GM13977 (cell line): ENCODE measurements at regions not wholly inside any gene's neighbourhood (a gene's known extent, or its start where the extent isn't known, plus 50 kb on each side); places are given as distances from the start of the nearest gene placed in this dataset.
"Not testable (repeated sequence)": the region's sequence is repeated elsewhere in the genome, so short reads cannot be mapped to it uniquely, and the experiment has no call there.

Experiments
- DNase-seq: peaks from one replicate; pipeline ENCODE4 v3.0.0; 2012; ENCODE audit warnings: low spot score
- CTCF ChIP-seq: IDR thresholded peaks from 2 replicates; pipeline ENCODE4 v1.5.1; 2012; ENCODE audit warnings: mild to moderate bottlenecking, control low read depth; ENCODE audit not compliant: insufficient read depth; ENCODE audit errors: extremely low read depth, missing control alignments
- in situ Hi-C: fragments of 300-500 bp; cut with MboI; formaldehyde crosslinking; loops from one replicate; pipeline ENCODE4 v1.12.0; 2022; ENCODE audit warnings: low sequenced_read_pairs, low pct_unique_long_range_greater_than_20kb, mixed read lengths, inconsistent platforms; ENCODE audit not compliant: unreplicated experiment

GRCh38 chr3:130151555-130151954 is 69.9 kb downstream of the ALG1L2 start:
- DNase-seq, in situ Hi-C loops: not testable (repeated sequence)

DNA sequence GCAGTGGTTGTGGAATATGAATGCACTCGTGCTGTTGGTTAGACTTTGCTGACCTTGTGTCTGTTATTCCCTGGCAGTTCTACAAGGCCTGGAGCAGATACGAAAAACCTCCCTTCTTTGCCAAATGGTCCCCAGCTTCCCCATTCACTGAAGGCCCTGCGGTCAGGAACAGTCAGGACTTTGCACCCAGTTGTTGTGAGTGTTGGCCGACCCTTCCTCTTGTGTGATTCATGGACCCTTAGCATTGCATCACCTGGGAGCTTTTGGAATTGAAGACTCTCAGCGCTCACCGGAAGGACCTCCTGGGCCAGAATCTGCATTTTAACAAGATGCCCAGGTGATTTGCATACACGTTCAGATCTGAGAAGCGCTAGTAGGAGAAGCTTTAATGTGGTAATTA is 71.6 kb downstream of the ALG1L2 start:
- in situ Hi-C loops, DNase-seq: not testable (repeated sequence)

- TF ChIP-seq CTCF = peak; percentile 38
- DNase-seq, in situ Hi-C loops: not testable (repeated sequence)
Measured at GRCh38 chr3:130155464-130155863, 73.8 kb downstream of the ALG1L2 start.

DNA sequence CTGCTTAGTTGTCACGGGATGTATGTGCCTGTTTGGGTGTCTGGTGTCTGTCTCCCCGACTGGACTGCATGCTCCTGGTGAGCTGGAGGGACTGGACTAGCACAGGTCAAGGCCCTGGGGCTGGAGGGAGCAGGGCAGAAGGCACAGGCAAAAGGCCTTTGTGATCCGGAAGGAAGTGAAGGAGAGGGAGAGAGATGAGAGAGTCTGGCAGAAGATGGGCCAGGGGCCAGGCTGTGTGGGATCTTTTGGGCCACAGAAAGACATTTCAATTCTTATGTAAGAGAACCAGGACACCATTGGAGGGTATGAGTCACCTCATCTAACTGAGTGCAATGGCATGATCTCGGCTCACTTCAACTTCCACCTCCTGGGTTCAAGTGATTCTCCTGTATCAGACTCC is 85.2 kb downstream of the ALG1L2 start:
- DNase-seq, in situ Hi-C loops: not testable (repeated sequence)

DNA sequence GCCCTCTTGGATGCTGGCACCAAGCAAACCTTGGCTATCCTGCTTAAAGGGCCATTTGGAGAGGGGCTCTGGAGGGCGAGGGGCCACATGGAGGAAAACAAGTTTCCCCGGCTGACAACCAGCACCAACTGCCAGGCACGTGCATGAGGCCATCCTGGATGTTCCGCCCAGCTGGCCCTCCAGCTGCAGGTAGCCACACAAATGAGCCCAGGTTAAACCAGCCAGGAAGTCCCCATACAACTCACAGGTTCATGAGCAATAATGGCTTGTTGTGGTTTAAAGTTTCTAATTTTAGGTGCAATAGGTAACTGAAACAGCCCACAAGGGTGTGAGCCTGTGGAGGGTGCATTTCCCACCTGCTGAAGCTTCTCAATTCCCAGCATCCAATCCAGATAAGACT is 93.6 kb downstream of the ALG1L2 start:
- in situ Hi-C loops = not testable (repeated sequence)
- peak; percentile 9 for DNase-seq

DNA sequence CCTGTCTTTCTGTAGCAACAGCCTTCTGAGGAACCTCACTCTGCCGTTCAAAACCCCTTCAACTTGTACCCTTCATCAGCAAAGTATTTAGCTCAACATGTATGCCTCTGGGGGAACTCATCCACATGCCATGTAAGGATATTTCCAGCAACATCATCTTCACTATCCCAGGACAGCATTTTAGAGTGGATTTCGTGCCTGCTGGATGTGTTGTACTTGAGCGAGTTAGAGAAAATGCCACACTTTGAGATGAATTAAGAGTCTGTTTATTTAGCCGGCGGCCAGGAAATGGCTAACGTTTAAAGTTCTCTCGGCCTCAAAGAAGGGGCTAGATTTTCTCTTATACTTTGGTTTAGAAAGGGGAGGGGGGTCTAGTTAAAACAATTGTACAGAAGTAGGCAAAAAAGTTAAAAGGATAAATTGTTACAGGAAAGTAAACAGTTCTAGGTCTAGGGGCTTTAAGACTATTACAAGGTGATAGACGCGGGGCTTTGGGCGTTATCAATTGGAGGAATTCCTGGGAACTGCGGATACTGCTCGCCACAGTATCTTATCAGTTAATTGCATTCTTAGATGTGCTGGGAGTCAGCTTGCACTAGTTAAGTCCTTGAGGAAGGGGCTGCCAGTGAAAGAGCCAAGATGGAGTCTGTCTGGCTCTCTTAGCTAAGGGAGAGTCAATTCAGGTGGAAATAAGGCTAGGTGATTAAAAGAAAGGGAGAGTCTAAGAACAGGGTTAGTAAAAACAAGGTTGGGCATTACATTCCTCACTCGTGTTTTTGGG is 95.0 kb downstream of the ALG1L2 start:
- in situ Hi-C loops, DNase-seq: not testable (repeated sequence)

- DNase-seq = peak; percentile 11
- in situ Hi-C loops = not testable (repeated sequence)
Measured at GRCh38 chr3:130178835-130179234, 97.2 kb downstream of the ALG1L2 start.

DNA sequence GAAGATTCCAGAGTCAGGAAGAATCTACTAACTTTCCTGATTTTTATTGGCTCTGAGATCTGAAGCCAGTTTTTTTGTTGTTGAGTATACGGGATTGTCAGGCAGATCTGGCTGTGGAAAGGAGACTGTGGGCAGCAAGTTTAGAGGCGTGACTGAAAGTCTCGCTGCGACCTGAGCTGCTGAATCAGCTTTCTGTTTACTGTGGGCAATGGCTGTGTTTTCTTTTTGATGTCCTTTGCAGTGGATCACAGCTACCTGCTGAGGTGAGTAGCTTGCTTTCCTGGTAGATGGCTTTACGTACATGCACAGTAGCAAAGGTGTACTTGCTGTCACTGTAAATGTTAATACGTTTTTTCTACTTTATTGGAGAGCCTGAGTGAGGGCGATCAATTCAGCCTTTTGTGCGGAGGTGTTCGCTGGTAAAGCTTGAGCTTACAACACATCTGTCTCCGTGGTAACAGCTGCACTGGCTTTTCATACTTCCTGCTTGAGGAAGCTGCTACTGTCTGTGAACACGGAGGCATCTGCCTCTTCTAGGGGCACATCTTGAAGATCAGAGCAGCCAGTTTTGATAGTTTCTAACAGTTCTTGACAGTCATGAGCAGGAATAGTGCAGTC is 97.8 kb downstream of the ALG1L2 start:
- in situ Hi-C loops = not testable (repeated sequence)

GRCh38 chr3:130182475-130182874 is 100.8 kb downstream of the ALG1L2 start:
- in situ Hi-C loops, DNase-seq: not testable (repeated sequence)

More for the DNA sequence above, 97.8 kb downstream of the ALG1L2 start:
- peak; percentile 8 for DNase-seq

DNA sequence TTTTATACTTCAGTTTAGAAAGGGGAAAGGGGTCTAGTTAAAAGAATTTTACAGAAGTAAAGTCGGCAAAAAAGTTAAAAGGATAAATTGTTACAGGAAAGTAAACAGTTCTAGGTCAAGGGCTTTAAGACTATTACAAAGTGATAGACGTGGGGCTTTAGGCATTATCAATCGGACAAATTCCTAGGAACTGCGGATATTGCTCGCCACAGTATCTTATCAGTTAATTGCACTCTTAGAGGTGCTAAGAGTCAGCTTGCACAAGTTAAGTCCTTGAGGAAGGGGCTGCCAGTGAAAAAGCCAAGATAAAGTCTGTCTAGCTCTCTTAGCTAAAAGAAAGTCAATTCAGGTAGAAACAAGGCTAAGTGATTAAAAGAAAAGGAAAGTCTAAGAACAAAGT is 102.1 kb downstream of the ALG1L2 start:
- DNase-seq, in situ Hi-C loops: not testable (repeated sequence)

DNA sequence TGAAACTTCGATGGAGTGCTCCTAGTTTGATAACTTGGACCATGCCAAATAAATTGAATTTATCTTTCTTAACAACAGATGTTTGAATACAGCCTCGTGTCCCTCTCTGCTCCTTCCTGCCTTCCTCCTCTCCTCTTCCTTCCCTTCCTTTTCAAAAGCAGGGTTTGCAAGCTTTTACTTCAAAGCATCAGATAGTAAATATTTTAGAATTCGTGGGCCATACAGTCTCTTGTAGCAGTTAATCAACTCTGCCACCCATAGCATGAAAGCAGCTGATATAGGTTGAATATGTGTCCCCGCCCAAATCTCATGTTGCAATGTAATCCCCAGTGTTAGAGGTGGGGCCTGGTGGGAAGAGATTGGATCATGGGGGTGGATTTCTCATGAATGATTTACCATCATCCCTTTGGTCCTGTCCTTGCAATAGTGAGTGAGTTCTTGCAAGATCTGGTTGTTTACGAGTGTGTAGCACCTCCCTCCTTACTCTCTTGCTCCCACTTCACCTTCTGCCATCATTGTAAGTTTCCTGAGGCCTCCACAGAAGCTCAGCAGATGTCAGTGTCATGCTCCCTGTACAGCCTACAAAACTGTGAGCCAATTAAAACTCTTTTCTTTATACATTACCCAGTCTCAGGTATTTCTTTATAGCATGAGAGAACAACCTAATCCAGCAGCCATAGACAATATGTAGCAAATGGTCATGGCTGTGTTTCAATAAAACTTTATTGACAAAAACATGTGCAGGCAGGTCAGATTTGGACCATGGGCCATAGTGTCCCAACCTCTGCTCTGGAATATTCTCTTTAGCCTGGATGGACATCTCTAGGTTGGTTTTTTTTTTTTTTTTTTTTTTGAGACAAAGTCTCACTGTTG is 102.8 kb downstream of the ALG1L2 start:
- in situ Hi-C loops, DNase-seq: not testable (repeated sequence)

- DNase-seq, in situ Hi-C loops: not testable (repeated sequence)
Measured at GRCh38 chr3:130201272-130201671, 119.6 kb downstream of the ALG1L2 start.

DNA sequence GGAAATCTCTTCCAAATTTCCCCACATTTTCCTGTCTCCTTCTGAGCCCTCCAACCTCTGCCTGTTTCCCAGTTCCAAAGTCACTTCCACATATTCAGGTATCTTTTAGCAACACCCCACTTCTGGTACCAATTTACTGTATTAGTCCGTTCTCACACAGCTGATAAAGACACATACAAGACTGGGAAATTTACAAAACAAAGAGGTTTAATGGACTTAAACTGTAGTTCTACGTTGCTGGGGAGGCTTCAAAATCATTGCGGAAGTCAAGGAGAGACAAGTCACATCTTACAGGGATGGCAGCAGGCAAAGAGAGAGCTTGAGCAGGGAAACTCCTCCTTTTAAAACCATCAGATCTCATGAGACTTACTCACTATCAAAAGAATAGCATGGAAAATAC is 122.0 kb downstream of the ALG1L2 start:
- DNase-seq, in situ Hi-C loops: not testable (repeated sequence)
